H1 (cell line): ENCODE measurements at regions not wholly inside any gene's neighbourhood (a gene's known extent, or its start where the extent isn't known, plus 50 kb on each side); places are given as distances from the start of the nearest gene placed in this dataset.

Experiments used
- CTCF ChIA-PET: fragments of 300-600 bp; sonication (Branson Sonifier 250); formaldehyde crosslinking; loops from one replicate; lab custom pipeline; 2021; ENCODE audit not compliant: partially characterized antibody; lab: Charles Lee
- POLR2A ChIA-PET: fragments of 300-600 bp; sonication (Branson Sonifier 250); formaldehyde crosslinking; loops from one replicate; lab custom pipeline; 2021; ENCODE audit warnings: inconsistent platforms; ENCODE audit not compliant: partially characterized antibody; lab: Charles Lee
- DNase-seq, 2 experiments: peaks; one replicate each; pipeline versions ENCODE4 v3.0.0 to v3.0.0-alpha.2; 2010 to 2022; ENCODE audit warnings: low spot score in 2 of 2, low read depth in 1 of 2, mixed read lengths in 1 of 2
- FAIRE-seq: peaks from 2 replicates; lab custom pipeline; 2011; peaks lifted over from hg19 to GRCh38; lab: Jason Lieb, UNC
- H2AFZ ChIP-seq: 2 replicates; pipeline ENCODE4 v1.8.1; 2012; ENCODE audit warnings: low read length, inconsistent platforms
- H2AK5ac ChIP-seq: 2 replicates; pipeline ENCODE4 v1.6.1; 2013; ENCODE audit warnings: low read depth, low read length
- H2BK120ac ChIP-seq: replicated peaks from 2 replicates; pipeline ENCODE3; 2013; ENCODE audit warnings: low read depth, low read length, inconsistent platforms
- H2BK12ac ChIP-seq: 2 replicates; pipeline ENCODE4 v1.6.1; 2013; ENCODE audit warnings: low read depth, low read length
- H2BK15ac ChIP-seq: 2 replicates; pipeline ENCODE4 v1.6.1; 2013; ENCODE audit warnings: low read length
- H2BK20ac ChIP-seq: 2 replicates; pipeline ENCODE4 v1.6.1; 2013; ENCODE audit warnings: low read length
- H2BK5ac ChIP-seq: 2 replicates; pipeline ENCODE4 v1.6.1; 2013; ENCODE audit warnings: low read depth, low read length
- H3K14ac ChIP-seq: 2 replicates; pipeline ENCODE4 v1.6.1; 2013; ENCODE audit warnings: inconsistent platforms; ENCODE audit not compliant: insufficient read length
- H3K18ac ChIP-seq: 2 replicates; pipeline ENCODE4 v1.6.1; 2013; ENCODE audit warnings: low read length; ENCODE audit errors: extremely low read depth
- H3K23ac ChIP-seq: 2 replicates; pipeline ENCODE4 v1.6.1; 2013; ENCODE audit warnings: inconsistent platforms; ENCODE audit not compliant: insufficient read length
- H3K23me2 ChIP-seq: 2 replicates; pipeline ENCODE4 v1.6.1; 2013; ENCODE audit warnings: low read depth, low read length
- H3K27ac ChIP-seq: 2 replicates; pipeline ENCODE4 v1.6.1; 2011; ENCODE audit warnings: low read depth, low read length, inconsistent platforms
- H3K27me3 ChIP-seq, 4 experiments: replicated peaks in 1 of 4; 1 replicate in 1 of 4; 2 replicates in 3 of 4; pipeline versions ENCODE4 v1.6.1 to v1.8.1; 2011 to 2013; ENCODE audit warnings: low read length in 3 of 4, mild to moderate bottlenecking in 3 of 4, inconsistent platforms in 2 of 4, mixed read lengths in 2 of 4, moderate library complexity in 1 of 4; ENCODE audit not compliant: control insufficient read depth in 3 of 4, insufficient read depth in 3 of 4; ENCODE audit errors: extremely low read depth in 1 of 4
- H3K36me3 ChIP-seq, 4 experiments: 2 replicates each; pipeline versions ENCODE4 v1.6.1 to v1.8.1; 2011 to 2013; ENCODE audit warnings: mild to moderate bottlenecking in 4 of 4, low read length in 3 of 4, moderate library complexity in 2 of 4, control low read depth in 1 of 4, inconsistent platforms in 1 of 4; ENCODE audit not compliant: insufficient read depth in 4 of 4, control insufficient read depth in 2 of 4
- H3K4ac ChIP-seq: replicated peaks from 2 replicates; pipeline ENCODE3; 2013; ENCODE audit warnings: low read length, low read depth, mixed read lengths, inconsistent platforms; ENCODE audit not compliant: insufficient read length
- H3K4me1 ChIP-seq, 4 experiments: replicated peaks in 1 of 4; 1 replicate in 1 of 4; 2 replicates in 3 of 4; pipeline versions ENCODE4 v1.6.1 to v1.8.1; 2011 to 2013; ENCODE audit warnings: low read length in 3 of 4, inconsistent platforms in 2 of 4, mixed read lengths in 1 of 4; ENCODE audit not compliant: insufficient read depth in 4 of 4, control insufficient read depth in 3 of 4
- H3K4me2 ChIP-seq, 2 experiments: 2 replicates each; pipeline versions ENCODE4 v1.6.1 to v1.8.1; 2011 to 2013; ENCODE audit warnings: low read depth in 2 of 2, low read length in 2 of 2, control low read depth in 1 of 2, inconsistent platforms in 1 of 2, mild to moderate bottlenecking in 1 of 2; ENCODE audit not compliant: insufficient read depth in 1 of 2
- H3K4me3 ChIP-seq, 4 experiments: fragments of 200-600, 300-600 bp in 1 of 4; sonication (generic), shearing (Covaris generic), sonication (Bioruptor Twin) in 1 of 4; 2 replicates each; pipeline versions ENCODE4 v1.5.1 to v1.8.1; 2011 to 2016; ENCODE audit warnings: low read length in 4 of 4, low read depth in 3 of 4, control low read depth in 2 of 4, inconsistent platforms in 2 of 4, mild to moderate bottlenecking in 2 of 4, mixed read lengths in 1 of 4, moderate library complexity in 1 of 4; ENCODE audit not compliant: insufficient read depth in 2 of 4; ENCODE audit errors: extremely low read depth in 1 of 4
- H3K56ac ChIP-seq: replicated peaks from 2 replicates; pipeline ENCODE3; 2013; ENCODE audit warnings: low read depth, mild to moderate bottlenecking, mixed read lengths, low read length, inconsistent platforms; ENCODE audit not compliant: insufficient read length
- H3K79me1 ChIP-seq: 2 replicates; pipeline ENCODE4 v1.6.1; 2013; ENCODE audit warnings: low read depth, low read length, control low read depth
- H3K79me2 ChIP-seq, 2 experiments: 2 replicates each; pipeline versions ENCODE4 v1.6.1 to v1.8.1; 2012 to 2013; ENCODE audit warnings: low read length in 2 of 2, mild to moderate bottlenecking in 2 of 2, inconsistent platforms in 1 of 2; ENCODE audit not compliant: insufficient read depth in 2 of 2, control insufficient read depth in 1 of 2
- H3K9ac ChIP-seq, 4 experiments: replicated peaks in 1 of 4; 1 replicate in 1 of 4; 2 replicates in 3 of 4; pipeline versions ENCODE4 v1.6.1 to v1.8.1; 2011 to 2013; ENCODE audit warnings: low read depth in 3 of 4, low read length in 3 of 4, control low read depth in 2 of 4, mild to moderate bottlenecking in 2 of 4, moderate library complexity in 2 of 4, inconsistent platforms in 1 of 4; ENCODE audit errors: extremely low read depth in 1 of 4
- H3K9me3 ChIP-seq, 2 experiments: 2 replicates each; pipeline versions ENCODE4 v1.6.1 to v1.8.1; 2012 to 2013; ENCODE audit warnings: mild to moderate bottlenecking in 2 of 2, moderate library complexity in 2 of 2, control low read depth in 1 of 2, inconsistent platforms in 1 of 2, low read depth in 1 of 2, low read length in 1 of 2, mixed read lengths in 1 of 2; ENCODE audit not compliant: insufficient read depth in 2 of 2
- H4K20me1 ChIP-seq, 2 experiments: replicated peaks in 1 of 2; 2 replicates each; pipeline versions ENCODE3 to v1.8.1; 2011 to 2013; ENCODE audit warnings: inconsistent platforms in 2 of 2, low read length in 2 of 2, mild to moderate bottlenecking in 1 of 2; ENCODE audit not compliant: insufficient read depth in 2 of 2, control insufficient read depth in 1 of 2
- H4K5ac ChIP-seq: 2 replicates; pipeline ENCODE4 v1.6.1; 2013; ENCODE audit warnings: low read length, low read depth, mixed read lengths, inconsistent platforms; ENCODE audit not compliant: insufficient read length
- H4K8ac ChIP-seq: 2 replicates; pipeline ENCODE4 v1.8.0; 2013; ENCODE audit warnings: mild to moderate bottlenecking, moderate library complexity, low read length, inconsistent platforms; ENCODE audit not compliant: insufficient read depth; ENCODE audit errors: extremely low read depth
- H4K91ac ChIP-seq: replicated peaks from 2 replicates; pipeline ENCODE3; 2013; ENCODE audit warnings: low read length, mixed read lengths, inconsistent platforms; ENCODE audit not compliant: insufficient read length
- CHD2 ChIP-seq: IDR thresholded peaks from 2 replicates; pipeline ENCODE4 v1.6.1; 2012; ENCODE audit warnings: low read length, improper control_type of control experiment
- WGBS, 2 experiments: shearing (Covaris generic) in 1 of 2; methylation state at CpG; one replicate each; pipeline versions ENCODE4 v1.1.6 to v1.1.7; 2013 to 2015; ENCODE audit warnings: low lambda C conversion rate in 2 of 2, mixed read lengths in 2 of 2, inconsistent platforms in 1 of 2, low coverage in 1 of 2, missing lambda C conversion rate in 1 of 2; ENCODE audit not compliant: insufficient replicate concordance in 2 of 2, insufficient coverage in 1 of 2, insufficient read length in 1 of 2; ENCODE audit errors: extremely low coverage in 1 of 2, missing lambda C conversion rate in 1 of 2; 5-methylcytosine and 5-hydroxymethylcytosine counted together

GRCh38 chr13:85557691-85558467 is 241.3 kb downstream of the SLITRK6 start:
- 95% methylated on average over 6 of the region's 6 CpGs; no CpG with 5 or more reads in 1 of the 2 experiments for WGBS, 2 experiments
- DNase-seq (no peak), FAIRE-seq (no peak)
- H4K5ac ChIP-seq: no peak overlapping the region
- no peaks in the 10 kb centered on the region for H3K9me3 ChIP-seq
- no peak overlapping the region for H2BK120ac ChIP-seq
- CTCF ChIA-PET: no interaction called here
- POLR2A ChIA-PET: no interaction called here
- no peak overlapping the region for H3K27ac ChIP-seq
- no peak overlapping the region for H3K4me3 ChIP-seq
- H3K79me2 ChIP-seq: no peaks in the 10 kb centered on the region
- H3K36me3 ChIP-seq: no peaks in the 10 kb centered on the region
- no peaks in the 10 kb centered on the region for H3K4me1 ChIP-seq
- H4K8ac ChIP-seq: no peak overlapping the region
- no peak overlapping the region for H3K4ac ChIP-seq
- no peak overlapping the region for H3K4me2 ChIP-seq
- H3K27me3 ChIP-seq: no peaks in the 10 kb centered on the region
- no peak overlapping the region for H3K18ac ChIP-seq
- no peak overlapping the region for H2BK5ac ChIP-seq
- no peak overlapping the region for H3K56ac ChIP-seq
- H2BK15ac ChIP-seq: no peak overlapping the region
- no peak overlapping the region for H3K9ac ChIP-seq
- no peak overlapping the region for H2BK20ac ChIP-seq
- H4K91ac ChIP-seq: no peak overlapping the region
- no peak overlapping the region for H2BK12ac ChIP-seq
- H3K23me2 ChIP-seq: no peaks in the 10 kb centered on the region
- 0 out of 2 replicates have a peak overlapping the region, but pooled peaks have one; percentile 36 for H2AFZ ChIP-seq
- no peak overlapping the region for H3K23ac ChIP-seq
- no peaks in the 10 kb centered on the region for H4K20me1 ChIP-seq
- H3K79me1 ChIP-seq: no peaks in the 10 kb centered on the region
- H3K14ac ChIP-seq: no peak overlapping the region
- no peak for TF ChIP-seq CHD2
- TF ChIP-seq, all 59 proteins: peak for 0
- no peak overlapping the region for H2AK5ac ChIP-seq
